SK-N-SH (cell line): ENCODE measurements at regions not wholly inside any gene's neighbourhood (a gene's known extent, or its start where the extent isn't known, plus 50 kb on each side); places are given as distances from the start of the nearest gene placed in this dataset.

Experiments used
- CTCF ChIA-PET: fragments of 300-600, 350-600 bp; formaldehyde crosslinking; extraction: SDS; loops from one replicate; lab custom pipeline; 2021; lab: Yijun Ruan, JAX
- POLR2A ChIA-PET: fragments of 350-600 bp; sonication (Branson Sonifier 250); formaldehyde crosslinking; extraction: SDS; loops from one replicate; lab custom pipeline; 2020; ENCODE audit warnings: antibody characterized with exemption, inconsistent platforms; lab: Yijun Ruan, JAX
- DNase-seq: peaks from one replicate; pipeline ENCODE4 v3.0.0; 2012
- H2AFZ ChIP-seq: fragments of 200-600 bp; sonication (generic); 2 replicates; pipeline ENCODE4 v1.8.1; 2016; ENCODE audit warnings: antibody characterized with exemption, mild to moderate bottlenecking, low read depth
- H3F3A ChIP-seq: fragments of 200-600 bp; sonication (generic); replicated peaks from 2 replicates; pipeline ENCODE3; 2016; ENCODE audit warnings: antibody characterized with exemption, mild to moderate bottlenecking; ENCODE audit not compliant: insufficient read depth
- H3K27ac ChIP-seq, 2 experiments: fragments of 200-500 bp in 1 of 2; fragments of 200-600 bp in 1 of 2; sonication (Bioruptor generic) in 1 of 2; sonication (generic), shearing (Covaris generic) in 1 of 2; 2 replicates each; pipeline versions ENCODE4 v1.5.1 to v1.6.1; 2014 to 2016; ENCODE audit warnings: low read depth in 2 of 2, inconsistent platforms in 1 of 2, low read length in 1 of 2, mild to moderate bottlenecking in 1 of 2, mixed read lengths in 1 of 2
- H3K27me3 ChIP-seq: fragments of 200-600 bp; sonication (generic), shearing (Covaris generic); 2 replicates; pipeline ENCODE4 v1.6.1; 2016; ENCODE audit warnings: mixed run types; ENCODE audit not compliant: insufficient read depth
- H3K36me3 ChIP-seq, 2 experiments: fragments of 200-500 bp in 1 of 2; fragments of 200-600 bp in 1 of 2; sonication (Bioruptor generic) in 1 of 2; sonication (generic) in 1 of 2; replicated peaks in 1 of 2; 2 replicates each; pipeline versions ENCODE3 to v1.5.1; 2014 to 2016; ENCODE audit warnings: low read length in 1 of 2, mild to moderate bottlenecking in 1 of 2; ENCODE audit not compliant: insufficient read depth in 2 of 2, control insufficient read depth in 1 of 2
- H3K4me1 ChIP-seq, 2 experiments: fragments of 200-500 bp in 1 of 2; fragments of 200-600 bp in 1 of 2; sonication (Bioruptor generic) in 1 of 2; sonication (generic), shearing (Covaris generic) in 1 of 2; 2 replicates each; pipeline versions ENCODE4 v1.5.1 to v1.6.1; 2014 to 2016; ENCODE audit warnings: low read depth in 1 of 2, low read length in 1 of 2, mixed run types in 1 of 2; ENCODE audit not compliant: insufficient read depth in 2 of 2, control insufficient read depth in 1 of 2
- H3K4me2 ChIP-seq: fragments of 200-600 bp; sonication (generic), shearing (Covaris generic); 2 replicates; pipeline ENCODE4 v1.6.1; 2017; ENCODE audit warnings: mixed run types
- H3K4me3 ChIP-seq, 2 experiments: fragments of 200-500 bp in 1 of 2; fragments of 200-600 bp in 1 of 2; sonication (Bioruptor generic) in 1 of 2; sonication (generic), shearing (Covaris generic) in 1 of 2; 2 replicates each; pipeline versions ENCODE4 v1.5.1 to v1.8.1; 2014 to 2016; ENCODE audit warnings: low read depth in 2 of 2, inconsistent platforms in 1 of 2, low read length in 1 of 2, mild to moderate bottlenecking in 1 of 2, mixed read lengths in 1 of 2, moderate library complexity in 1 of 2
- H3K79me2 ChIP-seq: fragments of 200-600 bp; sonication (generic); 2 replicates; pipeline ENCODE4 v1.8.1; 2017; ENCODE audit warnings: mild to moderate bottlenecking; ENCODE audit not compliant: insufficient read depth
- H3K9ac ChIP-seq: fragments of 200-600 bp; sonication (generic); 2 replicates; pipeline ENCODE4 v1.6.1; 2017; ENCODE audit warnings: mixed run types
- H3K9me2 ChIP-seq: fragments of 200-600 bp; sonication (generic); 2 replicates; pipeline ENCODE4 v1.6.1; 2017; ENCODE audit warnings: mixed run types
- H3K9me3 ChIP-seq: fragments of 200-600 bp; sonication (generic); 2 replicates; pipeline ENCODE4 v1.6.1; 2017; ENCODE audit warnings: mixed run types, mild to moderate bottlenecking, moderate library complexity
- H4K20me1 ChIP-seq: fragments of 200-600 bp; sonication (generic); 2 replicates; pipeline ENCODE4 v1.6.1; 2017; ENCODE audit warnings: mild to moderate bottlenecking, mixed run types; ENCODE audit not compliant: insufficient read depth
- CHD2 ChIP-seq: fragments of 150-350 bp; IDR thresholded peaks from 2 replicates; pipeline ENCODE4 v1.6.1; 2018; ENCODE audit warnings: low read length; ENCODE audit not compliant: partially characterized antibody
- FOXJ3 ChIP-seq: sonication (generic); formaldehyde crosslinking; IDR thresholded peaks from 2 replicates; pipeline ENCODE4 v1.5.1; 2020; ENCODE audit warnings: mild to moderate bottlenecking, missing genetic modification reagents
- FOXM1 ChIP-seq: IDR thresholded peaks from 2 replicates; pipeline ENCODE4 v1.4.0; 2012; ENCODE audit warnings: low read depth, mild to moderate bottlenecking
- GABPA ChIP-seq: IDR thresholded peaks from 2 replicates; pipeline ENCODE4 v1.4.0; 2012; ENCODE audit warnings: low read depth, mild to moderate bottlenecking
- GATA2 ChIP-seq: sonication (generic); formaldehyde crosslinking; IDR thresholded peaks from 2 replicates; pipeline ENCODE4 v1.5.0; 2020; ENCODE audit warnings: mild to moderate bottlenecking, missing genetic modification reagents
- JUND ChIP-seq: IDR thresholded peaks from 2 replicates; pipeline ENCODE4 v1.4.0; 2012
- MAX ChIP-seq: IDR thresholded peaks from 2 replicates; pipeline ENCODE4 v1.4.0; 2012; ENCODE audit warnings: low read depth
- MXI1 ChIP-seq: IDR thresholded peaks from 2 replicates; pipeline ENCODE4 v1.6.1; 2012; ENCODE audit warnings: mild to moderate bottlenecking, low read depth, low read length, improper control_type of control experiment
- NFIC ChIP-seq: IDR thresholded peaks from 2 replicates; pipeline ENCODE4 v1.4.0; 2012; ENCODE audit warnings: borderline replicate concordance
- PBX3 ChIP-seq: IDR thresholded peaks from 2 replicates; pipeline ENCODE4; 2012
- POLR2AphosphoS5 ChIP-seq: IDR thresholded peaks from 2 replicates; pipeline ENCODE4 v1.6.1; 2012; ENCODE audit warnings: low read depth, low read length
- RAD21 ChIP-seq: IDR thresholded peaks from 2 replicates; pipeline ENCODE4 v1.6.1; 2012; ENCODE audit warnings: mild to moderate bottlenecking, low read length
- REST ChIP-seq: IDR thresholded peaks from 2 replicates; pipeline ENCODE4 v1.6.1; 2012; ENCODE audit warnings: mild to moderate bottlenecking, low read depth, low read length, moderate library complexity
- RFX5 ChIP-seq: IDR thresholded peaks from 2 replicates; pipeline ENCODE4 v1.6.1; 2012; ENCODE audit warnings: mild to moderate bottlenecking, improper control_type of control experiment, low read length
- RXRA ChIP-seq: IDR thresholded peaks from 2 replicates; pipeline ENCODE4 v1.4.0; 2012; ENCODE audit warnings: low read depth, mild to moderate bottlenecking, borderline replicate concordance
- SIN3A ChIP-seq: IDR thresholded peaks from 2 replicates; pipeline ENCODE4 v1.6.1; 2012; ENCODE audit warnings: low read depth, mild to moderate bottlenecking, low read length, moderate library complexity, borderline replicate concordance
- TEAD4 ChIP-seq: IDR thresholded peaks from 2 replicates; pipeline ENCODE4 v1.4.0; 2012; ENCODE audit warnings: mild to moderate bottlenecking, borderline replicate concordance; ENCODE audit not compliant: insufficient read depth
- WGBS: methylation state at CpG from one replicate; pipeline ENCODE4 v1.1.6; 2017; ENCODE audit warnings: low lambda C conversion rate; 5-methylcytosine and 5-hydroxymethylcytosine counted together
- TF ChIP-seq, protein P1 (sequence below): IDR thresholded peaks from 2 replicates; pipeline ENCODE4 v1.4.0; 2012; ENCODE audit warnings: low read depth, borderline replicate concordance
- TF ChIP-seq, protein P2 (sequence below): IDR thresholded peaks from 2 replicates; pipeline ENCODE4 v1.4.0; 2012; ENCODE audit warnings: low read depth, borderline replicate concordance

DNA sequence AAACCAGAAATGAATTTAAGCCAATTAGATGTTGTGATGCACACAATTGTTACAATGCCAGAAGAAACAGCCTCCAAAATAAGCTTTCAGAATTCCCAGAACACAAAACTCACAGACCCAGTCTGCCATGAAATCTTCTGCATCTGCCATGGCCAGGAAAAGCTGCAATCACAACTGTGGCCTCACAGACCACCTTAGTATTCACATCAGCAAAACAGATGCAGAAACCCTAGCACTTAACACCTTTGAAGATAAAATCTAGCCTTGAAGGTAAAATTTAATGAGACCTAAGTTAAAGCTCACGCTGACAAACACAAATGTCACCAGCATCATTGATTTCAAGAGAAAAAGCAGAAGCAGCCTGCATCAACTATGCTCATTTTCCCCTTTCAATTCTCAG lies 566.8 kb upstream of the TMPRSS15 start:
- WGBS: 0% methylated on average over 1 of the region's 1 CpG
- no peaks in the 10 kb centered on the region for H3K9me3 ChIP-seq
- ChIA-PET CTCF (interaction anchor here (1.0 kb wide), 1 partner anchor 18 kb away, joined by 3 read pairs; no protein-coding TSS in a partner anchor), POLR2A (no interaction called here)
- H3K4me3 ChIP-seq: no peak overlapping the region
- H3K36me3 ChIP-seq: no peaks in the 10 kb centered on the region
- DNase-seq: no peak
- H3K9me2 ChIP-seq: no peaks in the 10 kb centered on the region
- H2AFZ ChIP-seq: no peak overlapping the region
- no peaks in the 10 kb centered on the region for H4K20me1 ChIP-seq
- no peaks in the 10 kb centered on the region for H3K4me1 ChIP-seq
- no peaks in the 10 kb centered on the region for H3K27me3 ChIP-seq
- no peak overlapping the region for H3K27ac ChIP-seq
- no peaks in the 10 kb centered on the region for H3K79me2 ChIP-seq
- TF ChIP-seq, protein P1, sequence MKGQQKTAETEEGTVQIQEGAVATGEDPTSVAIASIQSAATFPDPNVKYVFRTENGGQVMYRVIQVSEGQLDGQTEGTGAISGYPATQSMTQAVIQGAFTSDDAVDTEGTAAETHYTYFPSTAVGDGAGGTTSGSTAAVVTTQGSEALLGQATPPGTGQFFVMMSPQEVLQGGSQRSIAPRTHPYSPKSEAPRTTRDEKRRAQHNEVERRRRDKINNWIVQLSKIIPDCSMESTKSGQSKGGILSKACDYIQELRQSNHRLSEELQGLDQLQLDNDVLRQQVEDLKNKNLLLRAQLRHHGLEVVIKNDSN: no peak
- TF ChIP-seq JUND (no peak), RFX5 (no peak), FOXM1 (no peak), MAX (no peak), RXRA (no peak), FOXJ3 (CRISPR knock-in tag) (no peak), GATA2 (no peak), SIN3A (no peak)
- TF ChIP-seq, protein P2, sequence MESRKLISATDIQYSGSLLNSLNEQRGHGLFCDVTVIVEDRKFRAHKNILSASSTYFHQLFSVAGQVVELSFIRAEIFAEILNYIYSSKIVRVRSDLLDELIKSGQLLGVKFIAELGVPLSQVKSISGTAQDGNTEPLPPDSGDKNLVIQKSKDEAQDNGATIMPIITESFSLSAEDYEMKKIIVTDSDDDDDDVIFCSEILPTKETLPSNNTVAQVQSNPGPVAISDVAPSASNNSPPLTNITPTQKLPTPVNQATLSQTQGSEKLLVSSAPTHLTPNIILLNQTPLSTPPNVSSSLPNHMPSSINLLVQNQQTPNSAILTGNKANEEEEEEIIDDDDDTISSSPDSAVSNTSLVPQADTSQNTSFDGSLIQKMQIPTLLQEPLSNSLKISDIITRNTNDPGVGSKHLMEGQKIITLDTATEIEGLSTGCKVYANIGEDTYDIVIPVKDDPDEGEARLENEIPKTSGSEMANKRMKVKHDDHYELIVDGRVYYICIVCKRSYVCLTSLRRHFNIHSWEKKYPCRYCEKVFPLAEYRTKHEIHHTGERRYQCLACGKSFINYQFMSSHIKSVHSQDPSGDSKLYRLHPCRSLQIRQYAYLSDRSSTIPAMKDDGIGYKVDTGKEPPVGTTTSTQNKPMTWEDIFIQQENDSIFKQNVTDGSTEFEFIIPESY: no peak
- no peak overlapping the region for H3K4me2 ChIP-seq
- no peaks in the 10 kb centered on the region for H3F3A ChIP-seq
- H3K9ac ChIP-seq: no peak overlapping the region

DNA sequence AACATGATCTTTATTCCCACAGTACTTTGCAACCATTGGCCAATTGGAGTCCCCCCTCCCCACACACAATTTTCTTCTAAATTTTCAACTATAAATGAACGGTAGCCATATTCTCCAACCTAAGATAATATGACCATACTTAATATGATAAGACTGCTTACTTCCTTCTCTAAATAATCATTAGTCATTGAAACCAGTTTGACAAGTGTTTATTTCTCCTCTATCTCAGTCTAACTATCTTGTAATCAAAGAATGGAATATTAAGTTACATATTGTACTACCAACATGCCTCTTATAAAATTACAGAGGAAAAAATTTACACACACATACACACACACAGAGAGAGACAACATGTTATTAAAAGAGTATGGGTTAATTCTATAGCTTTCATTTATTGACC lies 567.4 kb upstream of the TMPRSS15 start:
- ChIA-PET CTCF (interaction anchor here (1.0 kb wide), 1 partner anchor 19 kb away, joined by 3 read pairs; no protein-coding TSS in a partner anchor), POLR2A (no interaction called here)
- no peaks in the 10 kb centered on the region for H3K79me2 ChIP-seq
- H3K9me3 ChIP-seq: no peaks in the 10 kb centered on the region
- no peak overlapping the region for H3K4me3 ChIP-seq
- H3F3A ChIP-seq: no peaks in the 10 kb centered on the region
- H3K36me3 ChIP-seq: no peaks in the 10 kb centered on the region
- H3K9ac ChIP-seq: no peak overlapping the region
- no peak overlapping the region for H3K27ac ChIP-seq
- TF ChIP-seq RXRA (no peak), POLR2AphosphoS5 (no peak), PBX3 (no peak), CHD2 (no peak), FOXM1 (no peak), SIN3A (no peak), MXI1 (no peak), RAD21 (no peak), REST (no peak), NFIC (no peak), TEAD4 (no peak), GABPA (no peak)
- TF ChIP-seq, protein P2: no peak
- no peaks in the 10 kb centered on the region for H3K4me1 ChIP-seq
- no peaks in the 10 kb centered on the region for H3K27me3 ChIP-seq
- H3K4me2 ChIP-seq: no peak overlapping the region
- H3K9me2 ChIP-seq: no peaks in the 10 kb centered on the region
- DNase-seq: no peak
- no peaks in the 10 kb centered on the region for H4K20me1 ChIP-seq
- WGBS: 0% methylated on average over 1 of the region's 1 CpG
- no peak overlapping the region for H2AFZ ChIP-seq
